ENCODE measurements at regions not wholly inside any gene's neighbourhood (a gene's known extent, or its start where the extent isn't known, plus 50 kb on each side); places are given as distances from the start of the nearest gene placed in this dataset.

- no peak for TF ChIP-seq POLR2A (IDR thresholded peaks at IDR 0.05)
- no peak for TF ChIP-seq CTCF (IDR thresholded peaks at IDR 0.05)
- TF ChIP-seq POLR2AphosphoS5 (IDR thresholded peaks at IDR 0.05; ENCODE audit: insufficient read depth in 1 of 2, low read depth in 1 of 2) = no peak
Measured at GRCh38 chr2:19671311-19671710, 230.5 kb downstream of the TTC32 start.

All from vagina (tissue), 2 donors.